DOHH2 (cell line): ENCODE measurements at regions not wholly inside any gene's neighbourhood (a gene's known extent, or its start where the extent isn't known, plus 50 kb on each side); places are given as distances from the start of the nearest gene placed in this dataset.

Source experiments
- H3F3A ChIP-seq: fragments of 200-600 bp; sonication (generic), shearing (Covaris generic); 2 replicates; pipeline ENCODE4 v1.6.0; 2016; ENCODE audit warnings: antibody characterized with exemption, mild to moderate bottlenecking; ENCODE audit not compliant: control insufficient read depth, insufficient read depth
- H3K27ac ChIP-seq: fragments of 200-600 bp; sonication (generic); 2 replicates; pipeline ENCODE4 v1.5.1; 2014; ENCODE audit warnings: low read depth, mild to moderate bottlenecking, low read length, moderate library complexity
- H3K27me3 ChIP-seq: fragments of 200-600 bp; sonication (generic); 2 replicates; pipeline ENCODE4 v1.6.1; 2014; ENCODE audit warnings: mild to moderate bottlenecking, low read length, mixed read lengths; ENCODE audit not compliant: control insufficient read depth
- H3K36me3 ChIP-seq: fragments of 200-600 bp; sonication (generic); 2 replicates; pipeline ENCODE4 v1.6.1; 2014; ENCODE audit warnings: mild to moderate bottlenecking, low read length, moderate library complexity, mixed read lengths; ENCODE audit not compliant: control insufficient read depth
- H3K4me1 ChIP-seq: fragments of 200-600 bp; sonication (generic); 2 replicates; pipeline ENCODE4 v1.6.1; 2014; ENCODE audit warnings: mild to moderate bottlenecking, low read length, mixed read lengths; ENCODE audit not compliant: control insufficient read depth
- H3K4me2 ChIP-seq: fragments of 200-600 bp; sonication (generic); 2 replicates; pipeline ENCODE4 v1.6.0; 2014; ENCODE audit warnings: mild to moderate bottlenecking, low read length, moderate library complexity
- H3K4me3 ChIP-seq: fragments of 200-600 bp; sonication (generic); 2 replicates; pipeline ENCODE4 v1.5.1; 2014; ENCODE audit warnings: mild to moderate bottlenecking, low read length, mixed read lengths
- H3K79me2 ChIP-seq: fragments of 200-600 bp; sonication (generic); 2 replicates; pipeline ENCODE4 v1.6.1; 2014; ENCODE audit warnings: mild to moderate bottlenecking, low read length, mixed read lengths; ENCODE audit not compliant: control insufficient read depth
- H3K9me2 ChIP-seq: fragments of 200-600 bp; sonication (generic); replicated peaks from 2 replicates; pipeline ENCODE4 v1.6.1; 2014; ENCODE audit warnings: mild to moderate bottlenecking, low read length, mixed read lengths; ENCODE audit not compliant: control insufficient read depth
- H3K9me3 ChIP-seq: fragments of 200-600 bp; sonication (generic); 2 replicates; pipeline ENCODE4 v1.6.1; 2014; ENCODE audit warnings: antibody characterized with exemption, low read length, mixed read lengths; ENCODE audit not compliant: control insufficient read depth, insufficient read depth
- H4K20me1 ChIP-seq: fragments of 200-600 bp; sonication (generic); 2 replicates; pipeline ENCODE4 v1.6.0; 2014; ENCODE audit warnings: low read depth, mild to moderate bottlenecking, antibody characterized with exemption, low read length, moderate library complexity; ENCODE audit not compliant: control insufficient read depth, insufficient read depth
- CTCF ChIP-seq: fragments of 200-600 bp; sonication (generic); IDR thresholded peaks from one replicate; pipeline ENCODE4 v1.5.1; 2014; ENCODE audit warnings: antibody characterized with exemption, mild to moderate bottlenecking, low read depth, low read length; ENCODE audit not compliant: poor library complexity, severe bottlenecking
- EZH2phosphoT487 ChIP-seq: fragments of 200-600 bp; sonication (generic); IDR thresholded peaks from 2 replicates; pipeline ENCODE4 v1.6.1; 2017; ENCODE audit warnings: borderline replicate concordance, mild to moderate bottlenecking, antibody characterized with exemption, low read length, moderate library complexity, mixed read lengths

GRCh38 chr4:56210397-56210796 lies 176.9 kb downstream of the AASDH start:
- peaks cover 9% of the 10 kb centered on the region for H3K9me3 ChIP-seq
- no peaks in the 10 kb centered on the region for H3K27me3 ChIP-seq

DNA sequence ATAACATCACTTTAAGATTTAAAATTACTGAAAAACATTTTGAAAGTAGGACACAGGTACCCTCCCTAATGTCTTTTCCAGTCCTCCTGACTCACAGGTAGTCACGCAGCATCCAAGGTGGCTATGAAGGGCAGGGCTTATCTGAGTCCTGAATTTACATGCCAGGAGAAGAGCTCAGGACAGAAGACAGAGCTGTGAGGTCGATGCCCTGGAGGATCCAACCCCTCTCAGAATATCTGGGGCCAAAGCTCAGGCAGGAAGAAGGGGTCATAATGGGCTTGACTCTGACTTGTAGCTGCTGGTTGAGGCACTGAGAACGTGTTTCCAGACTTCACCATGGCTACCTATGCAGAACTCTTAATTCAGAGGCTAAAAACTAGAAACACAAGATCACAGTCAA lies 177.5 kb downstream of the AASDH start:
- H3K79me2 ChIP-seq, result no peaks in the 10 kb centered on the region
- H3K27ac ChIP-seq, result no peak overlapping the region
- H3K9me3 ChIP-seq, result peaks cover 9% of the 10 kb centered on the region
- no peaks in the 10 kb centered on the region for H3K4me1 ChIP-seq
- H3F3A ChIP-seq, result no peaks in the 10 kb centered on the region
- no peak overlapping the region for H3K4me2 ChIP-seq
- H3K27me3 ChIP-seq, result no peaks in the 10 kb centered on the region
- H3K9me2 ChIP-seq, result no peaks in the 10 kb centered on the region
- no peaks in the 10 kb centered on the region for H4K20me1 ChIP-seq
- no peak overlapping the region for H3K4me3 ChIP-seq
- TF ChIP-seq CTCF (no peak), EZH2phosphoT487 (no peak)
- H3K36me3 ChIP-seq, result peaks cover 3% of the 10 kb centered on the region; the same call in 1 of the 2 replicates

More at GRCh38 chr4:56210397-56210796, 176.9 kb downstream of the AASDH start:
- Histone ChIP-seq H3K4me3 (no peak overlapping the region), H3F3A (no peaks in the 10 kb centered on the region), H3K9me2 (no peaks in the 10 kb centered on the region), H3K36me3 (peaks cover 3% of the 10 kb centered on the region; the same call in 1 of the 2 replicates), H4K20me1 (no peaks in the 10 kb centered on the region), H3K4me2 (no peak overlapping the region), H3K27ac (no peak overlapping the region), H3K4me1 (no peaks in the 10 kb centered on the region), H3K79me2 (no peaks in the 10 kb centered on the region)
- TF ChIP-seq EZH2phosphoT487, result no peak
- TF ChIP-seq CTCF, result no peak

DNA sequence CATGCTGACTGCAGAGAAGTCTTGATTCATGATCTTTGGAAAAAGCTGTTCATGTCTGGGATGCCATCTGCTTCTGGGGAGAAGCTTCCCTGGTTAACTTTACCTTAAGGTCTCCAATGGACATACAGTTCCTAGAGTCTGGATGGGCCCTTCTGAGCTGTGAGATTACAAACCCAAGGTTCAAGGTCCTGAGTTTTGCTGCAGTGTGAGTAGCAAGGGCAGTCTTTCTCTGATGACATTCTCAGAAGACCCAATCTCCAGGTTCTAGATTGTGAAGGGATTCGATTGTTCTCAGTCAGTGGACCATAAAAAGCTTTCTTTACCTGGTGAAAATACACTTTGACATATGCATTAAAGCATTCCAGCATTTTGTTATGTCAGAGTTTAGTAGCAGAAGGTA lies 179.2 kb downstream of the AASDH start:
- Histone ChIP-seq H3K4me2 (no peak overlapping the region), H3K27ac (no peak overlapping the region), H3F3A (no peaks in the 10 kb centered on the region), H3K27me3 (no peaks in the 10 kb centered on the region), H3K4me1 (no peaks in the 10 kb centered on the region), H3K79me2 (no peaks in the 10 kb centered on the region), H4K20me1 (no peaks in the 10 kb centered on the region), H3K9me2 (no peaks in the 10 kb centered on the region), H3K4me3 (no peak overlapping the region), H3K36me3 (peaks cover 3% of the 10 kb centered on the region; the same call in 1 of the 2 replicates), H3K9me3 (peaks cover 9% of the 10 kb centered on the region)
- TF ChIP-seq CTCF (no peak), EZH2phosphoT487 (no peak)
